ENCODE measurements at regions not wholly inside any gene's neighbourhood (a gene's known extent, or its start where the extent isn't known, plus 50 kb on each side); places are given as distances from the start of the nearest gene placed in this dataset.

- no peak for TF ChIP-seq CTCF (IDR thresholded peaks at IDR 0.05; ENCODE audit: poor library complexity, severe bottlenecking)
- TF ChIP-seq POLR2AphosphoS5 (IDR thresholded peaks at IDR 0.05) = no peak
- no peak for TF ChIP-seq EZH2 (IDR thresholded peaks at IDR 0.05; ENCODE audit: borderline replicate concordance, insufficient read depth, low read length, poor library complexity, severe bottlenecking)
- no peak for TF ChIP-seq TAF1 (IDR thresholded peaks at IDR 0.05; ENCODE audit: low read depth)
- TF ChIP-seq MXI1 (conservative IDR thresholded peaks at IDR 0.05; ENCODE audit: poor library complexity, severe bottlenecking) = no peak
- TF ChIP-seq, protein P1, sequence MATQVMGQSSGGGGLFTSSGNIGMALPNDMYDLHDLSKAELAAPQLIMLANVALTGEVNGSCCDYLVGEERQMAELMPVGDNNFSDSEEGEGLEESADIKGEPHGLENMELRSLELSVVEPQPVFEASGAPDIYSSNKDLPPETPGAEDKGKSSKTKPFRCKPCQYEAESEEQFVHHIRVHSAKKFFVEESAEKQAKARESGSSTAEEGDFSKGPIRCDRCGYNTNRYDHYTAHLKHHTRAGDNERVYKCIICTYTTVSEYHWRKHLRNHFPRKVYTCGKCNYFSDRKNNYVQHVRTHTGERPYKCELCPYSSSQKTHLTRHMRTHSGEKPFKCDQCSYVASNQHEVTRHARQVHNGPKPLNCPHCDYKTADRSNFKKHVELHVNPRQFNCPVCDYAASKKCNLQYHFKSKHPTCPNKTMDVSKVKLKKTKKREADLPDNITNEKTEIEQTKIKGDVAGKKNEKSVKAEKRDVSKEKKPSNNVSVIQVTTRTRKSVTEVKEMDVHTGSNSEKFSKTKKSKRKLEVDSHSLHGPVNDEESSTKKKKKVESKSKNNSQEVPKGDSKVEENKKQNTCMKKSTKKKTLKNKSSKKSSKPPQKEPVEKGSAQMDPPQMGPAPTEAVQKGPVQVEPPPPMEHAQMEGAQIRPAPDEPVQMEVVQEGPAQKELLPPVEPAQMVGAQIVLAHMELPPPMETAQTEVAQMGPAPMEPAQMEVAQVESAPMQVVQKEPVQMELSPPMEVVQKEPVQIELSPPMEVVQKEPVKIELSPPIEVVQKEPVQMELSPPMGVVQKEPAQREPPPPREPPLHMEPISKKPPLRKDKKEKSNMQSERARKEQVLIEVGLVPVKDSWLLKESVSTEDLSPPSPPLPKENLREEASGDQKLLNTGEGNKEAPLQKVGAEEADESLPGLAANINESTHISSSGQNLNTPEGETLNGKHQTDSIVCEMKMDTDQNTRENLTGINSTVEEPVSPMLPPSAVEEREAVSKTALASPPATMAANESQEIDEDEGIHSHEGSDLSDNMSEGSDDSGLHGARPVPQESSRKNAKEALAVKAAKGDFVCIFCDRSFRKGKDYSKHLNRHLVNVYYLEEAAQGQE (IDR thresholded peaks at IDR 0.05; ENCODE audit: borderline replicate concordance) = no peak
- no peak for TF ChIP-seq EP300 (conservative IDR thresholded peaks at IDR 0.05; ENCODE audit: poor library complexity, severe bottlenecking)
- no peak for TF ChIP-seq RAD21 (conservative IDR thresholded peaks at IDR 0.05)
These were observed 284.4 kb downstream of the OSTF1 start for GRCh38 chr9:75372499-75373268.
